NCI-H446 (cell line): ENCODE measurements at regions not wholly inside any gene's neighbourhood (a gene's known extent, or its start where the extent isn't known, plus 50 kb on each side); places are given as distances from the start of the nearest gene placed in this dataset.
"Not testable (repeated sequence)": the region's sequence is repeated elsewhere in the genome, so short reads cannot be mapped to it uniquely, and the experiment has no call there.

Experiments
- DNase-seq, 2 experiments: peaks; one replicate each; lab custom pipeline; 2025; lab: John Stamatoyannopoulos, UW

DNA sequence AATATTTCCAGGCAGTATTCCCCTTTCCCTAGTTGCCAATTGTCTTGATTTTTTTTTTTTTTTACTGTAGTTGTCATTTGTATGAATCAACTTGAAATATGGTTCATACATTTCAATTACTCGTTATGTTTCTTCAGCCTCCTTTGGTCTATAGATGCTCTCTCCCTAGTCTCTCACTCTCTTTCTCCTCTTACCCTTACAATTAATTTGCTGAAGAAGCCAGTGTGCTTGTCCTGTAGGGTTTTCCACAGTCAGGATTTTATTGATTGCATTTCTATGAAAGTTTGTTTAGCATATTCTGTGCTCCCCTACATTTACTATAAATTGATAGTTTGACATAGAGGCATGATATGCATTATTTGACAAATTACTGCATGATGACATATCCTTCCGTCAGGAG lies 112.0 kb upstream of the PRKCQ start:
- DNase-seq: no peak

DNA sequence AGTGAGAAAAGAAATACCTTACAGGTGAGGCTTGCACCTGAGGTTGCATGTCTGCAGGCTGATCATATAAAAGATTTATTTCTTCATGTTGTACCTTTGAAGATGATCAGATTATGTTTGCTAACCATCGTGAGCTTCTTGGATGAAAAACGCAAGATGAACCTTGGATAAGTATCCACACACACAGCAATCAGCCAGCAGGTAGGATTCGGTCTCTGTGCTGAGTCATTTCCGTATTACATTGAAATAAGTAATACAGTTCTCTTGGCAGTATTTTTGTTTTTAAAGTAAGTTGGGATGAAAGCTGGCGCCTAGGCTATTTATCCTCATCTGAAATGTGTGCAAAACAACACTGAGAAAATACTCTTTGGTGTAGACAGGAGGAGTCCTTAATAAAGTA lies 109.0 kb upstream of the PRKCQ start:
- DNase-seq: no peak

GRCh38 chr10:6680735-6681134 lies 100.7 kb upstream of the PRKCQ start:
- DNase-seq: no peak

GRCh38 chr10:6678956-6679355 lies 98.9 kb upstream of the PRKCQ start:
- DNase-seq: no peak

DNA sequence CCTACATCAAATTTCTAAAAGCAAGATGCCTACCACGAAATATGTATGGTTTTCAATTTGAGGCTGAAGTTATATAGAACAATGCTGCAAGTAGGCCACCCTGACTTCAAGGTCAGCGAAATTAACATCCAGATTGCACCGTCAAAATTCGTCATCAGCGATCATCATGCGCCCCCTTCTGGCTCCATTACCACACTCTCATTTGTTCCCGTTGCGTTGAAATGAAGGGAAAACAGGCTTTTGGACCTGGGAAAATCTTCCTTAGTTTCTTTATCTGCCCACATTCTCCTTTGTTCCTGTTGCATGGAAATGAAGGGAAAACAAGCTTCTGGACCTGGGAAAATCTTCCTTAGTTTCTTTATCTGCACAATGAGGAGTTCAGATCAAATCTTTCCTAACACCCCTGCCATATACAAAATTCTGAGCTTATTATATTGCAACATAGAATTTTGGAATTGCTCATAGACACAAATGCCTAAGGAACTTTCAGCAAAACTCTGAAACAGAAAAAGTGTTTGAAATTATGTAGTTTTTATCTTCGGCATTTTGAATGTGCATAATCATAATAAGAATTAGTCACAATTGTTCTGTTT lies 98.2 kb upstream of the PRKCQ start:
- peak in 1 of 2 experiments; percentile 33 for DNase-seq

DNA sequence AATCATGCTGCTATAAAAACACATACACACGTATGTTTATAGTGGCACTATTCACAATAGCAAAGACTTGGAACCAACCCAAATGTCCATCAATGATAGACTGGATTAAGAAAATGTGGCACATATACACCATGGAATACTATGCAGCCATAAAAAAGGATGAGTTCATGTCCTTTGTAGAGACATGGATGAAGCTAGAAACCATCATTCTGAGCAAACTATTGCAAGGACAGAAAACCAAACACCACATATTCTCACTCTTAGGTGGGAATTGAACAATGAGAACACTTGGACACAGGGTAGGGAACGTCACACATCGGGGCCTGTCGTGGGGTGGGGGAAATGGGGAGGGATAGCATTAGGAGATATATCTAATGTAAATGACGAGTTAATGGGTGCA lies 97.1 kb upstream of the PRKCQ start:
- DNase-seq: not testable (repeated sequence)

DNA sequence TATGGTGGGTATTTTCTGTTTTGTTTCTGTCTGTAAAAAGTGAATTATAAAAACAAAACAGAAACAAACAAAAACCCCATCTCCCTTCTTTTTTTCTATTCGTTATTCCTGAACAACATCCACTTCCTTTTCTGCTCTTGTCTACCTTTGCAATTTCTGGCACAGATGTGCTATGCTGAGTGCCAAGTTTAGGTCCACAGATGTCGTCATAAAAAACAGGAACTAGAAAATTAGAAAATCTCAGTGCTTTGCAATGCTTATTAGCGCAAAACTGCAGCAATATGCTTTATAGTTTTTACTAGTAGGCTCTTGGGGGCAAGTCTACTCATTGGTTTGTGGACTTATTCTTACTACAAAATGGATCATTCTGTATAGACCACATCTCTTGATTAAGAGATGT lies 94.2 kb upstream of the PRKCQ start:
- DNase-seq: no peak

GRCh38 chr10:6671976-6672375 lies 91.9 kb upstream of the PRKCQ start:
- DNase-seq: no peak

DNA sequence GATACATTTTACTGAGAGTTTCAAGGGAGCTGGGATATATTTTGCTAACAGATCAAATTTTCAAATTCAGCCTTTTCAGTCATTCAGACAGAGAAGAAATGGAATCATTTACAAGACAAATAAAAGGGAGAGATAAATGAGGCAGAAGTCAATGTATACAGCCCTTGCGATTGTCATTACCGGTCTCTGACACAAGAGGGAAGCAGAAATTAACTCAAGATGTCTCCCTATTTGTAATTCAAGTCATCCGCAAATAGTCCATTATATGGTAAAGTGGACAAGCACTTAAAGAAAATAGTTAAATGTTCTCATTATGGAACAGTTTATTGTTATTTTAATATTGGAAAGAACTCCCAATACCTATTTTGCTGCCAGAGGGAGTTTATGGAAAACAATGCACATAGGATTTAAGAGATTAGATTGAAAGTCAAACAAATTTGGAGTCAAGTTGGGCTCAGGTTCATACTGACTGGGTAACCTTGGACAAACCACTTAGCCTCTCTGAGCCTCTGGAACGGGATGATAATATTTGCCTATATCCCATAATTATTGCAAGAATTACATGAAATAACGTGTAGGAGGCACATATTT lies 89.3 kb upstream of the PRKCQ start:
- peak in 1 of 2 experiments; percentile 2 for DNase-seq

DNA sequence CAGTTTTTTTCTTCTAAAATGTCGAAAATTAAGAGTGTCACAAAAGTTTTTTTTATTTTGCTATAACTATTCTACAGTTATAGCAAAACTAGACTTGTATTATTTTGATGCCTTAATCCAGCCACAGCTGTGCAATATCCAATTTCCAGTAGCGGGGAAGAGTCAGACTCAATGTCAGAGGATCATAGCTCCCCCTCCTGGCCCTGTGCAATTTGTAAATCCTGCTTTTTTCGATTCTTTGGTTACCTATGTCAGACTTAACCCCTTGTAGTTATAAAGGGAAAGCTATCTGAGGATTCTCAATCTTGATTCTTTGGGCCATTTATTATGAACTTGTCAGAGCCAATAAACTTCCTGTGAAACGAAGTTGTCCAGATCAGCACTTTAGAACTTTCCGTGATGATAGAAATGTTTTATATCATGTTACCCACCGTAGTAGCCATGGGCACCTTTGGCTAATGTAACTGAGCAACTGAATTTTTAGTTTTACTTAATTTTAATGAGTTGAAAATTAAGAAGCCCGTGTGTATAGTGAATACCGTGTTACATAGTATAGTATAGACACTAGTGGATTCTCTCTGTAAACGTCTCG lies 87.7 kb upstream of the PRKCQ start:
- peak in 1 of 2 experiments; percentile 9 for DNase-seq

- DNase-seq: no peak
These were observed 87.1 kb upstream of the PRKCQ start for GRCh38 chr10:6667150-6667549.

- no peak for DNase-seq
These were observed 85.8 kb upstream of the PRKCQ start for GRCh38 chr10:6665847-6666246.

DNA sequence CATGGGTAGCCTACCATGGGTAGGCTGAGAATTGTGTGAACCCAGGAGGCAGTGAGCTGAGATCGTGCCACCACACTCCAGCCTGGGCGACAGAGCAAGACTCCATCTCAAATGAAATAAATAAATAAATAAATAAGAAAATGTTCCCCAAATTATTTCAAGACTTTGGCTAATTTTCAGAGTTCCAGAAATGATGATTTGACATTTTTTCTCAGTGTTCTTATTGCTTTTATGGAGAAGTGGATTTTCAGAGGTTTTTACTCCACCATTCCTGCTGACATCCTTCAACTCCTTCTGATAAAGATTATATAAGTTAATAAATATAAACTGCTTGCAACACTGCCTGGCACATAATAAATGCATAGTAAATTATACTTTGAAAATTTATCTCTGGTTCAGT lies 80.4 kb upstream of the PRKCQ start:
- no peak for DNase-seq

DNA sequence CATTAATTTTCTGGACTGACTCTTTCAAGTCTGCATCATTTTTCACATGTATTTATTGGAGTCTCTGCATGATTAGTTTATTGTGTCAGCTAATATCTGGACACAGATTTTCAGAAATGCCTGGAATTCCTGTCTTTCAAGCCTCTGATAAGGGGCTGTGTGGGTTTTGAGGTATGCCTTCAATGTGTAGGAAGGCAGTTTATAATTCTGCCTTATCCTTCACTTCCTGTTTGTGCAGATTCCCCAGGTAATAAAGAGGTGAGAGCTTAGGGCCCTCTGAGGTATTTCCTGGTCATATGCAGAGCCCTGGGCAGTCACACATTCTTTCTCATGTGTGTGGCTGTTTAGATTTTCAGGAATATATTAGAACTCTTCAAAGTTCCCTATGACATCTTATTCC lies 79.4 kb upstream of the PRKCQ start:
- no peak for DNase-seq

DNA sequence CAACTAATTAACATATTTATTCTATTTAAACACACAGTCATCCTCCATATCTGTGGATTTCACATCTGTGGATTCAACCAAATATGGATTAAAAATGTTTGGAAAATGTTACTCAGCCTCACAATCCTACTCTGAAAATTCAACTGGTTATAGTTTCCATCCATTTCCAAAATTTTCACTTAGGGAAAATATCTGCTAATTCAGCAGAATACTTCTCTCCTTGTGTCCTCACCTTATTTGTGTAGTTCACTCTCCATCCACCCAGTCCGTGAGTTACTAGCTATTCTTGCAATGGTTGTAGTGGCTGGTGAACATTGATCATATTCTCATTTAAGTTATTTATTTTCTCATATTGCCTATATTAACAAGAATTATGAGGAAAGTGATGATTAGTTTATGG lies 77.6 kb upstream of the PRKCQ start:
- DNase-seq: no peak

DNA sequence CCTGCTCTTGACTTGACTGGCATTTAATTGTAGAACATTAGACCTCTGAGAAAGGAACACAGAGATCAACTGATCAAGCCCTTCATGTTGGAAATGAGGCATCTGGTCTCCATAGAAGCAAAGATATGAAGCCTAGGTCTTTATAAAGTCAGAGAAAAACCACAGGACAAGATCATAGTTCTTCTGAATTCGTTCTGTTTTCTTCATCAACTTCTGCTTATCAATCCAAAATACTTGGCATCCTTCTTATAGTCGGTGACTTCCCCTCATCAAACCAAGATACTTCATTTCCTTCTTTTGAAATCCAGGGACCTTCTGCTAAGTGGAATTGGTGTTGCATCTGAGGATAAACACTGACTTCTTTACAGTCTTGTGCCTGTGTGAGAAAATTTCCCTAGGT lies 77.1 kb upstream of the PRKCQ start:
- DNase-seq: no peak

DNA sequence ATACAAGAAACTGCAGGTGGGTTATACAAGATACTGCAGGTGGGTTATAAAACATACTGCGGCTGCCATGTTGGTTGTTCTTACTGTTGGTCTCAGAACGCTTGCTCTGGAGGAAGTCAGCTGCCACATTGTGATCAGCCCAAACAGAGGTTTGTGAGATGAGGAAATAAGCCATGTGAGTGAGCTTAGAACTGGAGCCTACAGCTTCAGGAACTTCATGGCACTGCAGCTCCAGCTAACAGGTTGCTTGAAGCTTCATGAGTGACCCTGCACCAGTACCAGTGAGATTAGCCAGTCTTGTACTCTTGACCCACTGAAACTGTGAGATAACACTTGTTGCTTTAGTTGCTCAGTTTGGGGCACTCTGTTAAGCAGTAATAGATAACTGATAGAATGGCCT lies 74.5 kb upstream of the PRKCQ start:
- DNase-seq: no peak

GRCh38 chr10:6650586-6650985 lies 70.5 kb upstream of the PRKCQ start:
- no peak for DNase-seq

DNA sequence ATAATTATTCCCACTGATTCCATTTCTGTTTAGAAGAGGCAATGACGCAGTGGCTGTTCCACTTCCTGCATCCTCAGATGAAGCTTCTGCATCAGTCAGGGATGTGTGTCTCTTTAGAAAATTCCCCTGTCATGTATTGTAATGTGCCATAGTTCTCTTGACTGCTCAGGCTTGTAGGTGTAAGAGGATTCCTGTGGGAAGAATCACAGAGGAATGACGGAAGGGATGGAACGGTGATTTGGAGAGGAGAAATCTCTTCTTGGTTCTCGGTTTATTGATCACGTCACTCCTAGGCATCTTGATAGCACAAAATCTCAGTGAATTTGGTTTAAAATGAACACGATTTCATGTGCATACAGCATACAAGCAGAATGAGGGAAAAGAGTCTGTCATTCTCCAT lies 69.8 kb upstream of the PRKCQ start:
- DNase-seq: no peak

GRCh38 chr10:6648894-6649720 lies 69.0 kb upstream of the PRKCQ start:
- no peak for DNase-seq

DNA sequence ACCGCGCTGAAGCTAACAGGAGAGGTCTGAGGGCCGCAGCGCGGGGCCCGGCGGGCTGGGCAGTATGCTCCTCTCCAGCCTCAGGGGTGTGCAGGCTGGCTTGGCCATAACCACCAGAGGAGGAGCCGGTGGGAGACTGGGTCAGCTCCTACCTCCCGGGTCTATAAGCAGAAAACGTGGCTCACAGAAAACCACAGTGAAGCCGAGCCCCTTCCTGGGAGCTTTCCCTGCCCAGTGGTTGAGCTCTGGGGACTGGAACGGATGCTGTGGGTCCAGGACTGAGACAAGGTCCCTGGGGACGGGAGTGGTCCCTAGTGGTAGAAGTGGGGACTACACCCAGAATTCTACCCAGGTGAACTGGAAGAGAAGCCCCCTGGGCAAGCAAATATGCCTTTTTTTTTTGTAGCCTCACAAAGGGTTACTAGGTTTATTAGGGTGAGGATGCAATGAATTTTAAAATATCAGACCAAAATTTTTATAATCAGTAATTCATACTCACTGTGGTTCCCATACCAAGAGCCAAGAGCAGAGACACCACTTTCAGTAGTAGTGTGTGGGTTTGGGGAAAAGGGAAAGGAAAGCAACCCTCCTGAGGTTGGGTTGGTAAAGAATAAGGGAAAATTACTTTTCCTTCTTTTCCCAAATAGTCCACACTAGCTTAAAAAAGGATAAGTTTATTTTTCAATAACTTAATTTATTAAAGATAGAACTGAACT lies 67.9 kb upstream of the PRKCQ start:
- DNase-seq: no peak

GRCh38 chr10:6643962-6644361 lies 63.9 kb upstream of the PRKCQ start:
- DNase-seq: no peak
